Vagina (tissue), 2 donors: ENCODE measurements at regions not wholly inside any gene's neighbourhood (a gene's known extent, or its start where the extent isn't known, plus 50 kb on each side); places are given as distances from the start of the nearest gene placed in this dataset.

ENCODE experiments used
- POLR2A ChIP-seq, 2 donors: fragments of 450-650 bp; IDR thresholded peaks; one replicate each; pipeline ENCODE4 v1.6.1; 2017; ENCODE audit warnings: antibody characterized with exemption in 2 of 2, mild to moderate bottlenecking in 2 of 2, moderate library complexity in 2 of 2
- POLR2AphosphoS5 ChIP-seq, 2 donors: sonication (generic); formaldehyde crosslinking; IDR thresholded peaks; one replicate each; pipeline ENCODE4 v1.9.0; 2017; ENCODE audit warnings: antibody characterized with exemption in 2 of 2, mild to moderate bottlenecking in 2 of 2, low read depth in 1 of 2; ENCODE audit not compliant: insufficient read depth in 1 of 2
- TF ChIP-seq, protein P1 (sequence below), 3 experiments: fragments of 450-650 bp in 2 of 3; fragments of 200-600 bp in 1 of 3; sonication (generic) in 1 of 3; IDR thresholded peaks; one replicate each; pipeline ENCODE4 v1.5.1; 2017 to 2019; ENCODE audit warnings: antibody characterized with exemption in 3 of 3, mild to moderate bottlenecking in 2 of 3, moderate library complexity in 2 of 3

DNA sequence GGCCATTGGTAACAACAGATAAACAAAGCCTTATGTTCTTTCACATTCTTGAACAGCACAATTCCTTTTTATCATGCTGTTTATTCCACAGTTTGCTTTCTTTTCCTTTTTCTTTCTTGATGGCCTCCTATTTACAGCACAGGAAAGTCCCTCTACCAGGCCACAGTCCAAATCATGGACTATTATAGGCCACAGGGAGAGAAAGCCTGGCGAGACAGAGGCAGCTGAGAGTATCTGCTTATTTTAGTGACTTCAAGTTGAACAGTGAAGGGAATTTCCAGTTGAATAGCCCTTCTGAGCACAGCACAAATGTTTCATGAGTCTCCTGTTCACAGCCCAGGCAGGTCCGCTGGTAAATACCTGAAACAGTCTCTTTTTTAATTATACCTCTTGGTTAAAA, 263.7 kb upstream of the ARID1B start:
- no peak for TF ChIP-seq POLR2A (IDR thresholded peaks at IDR 0.05)
- TF ChIP-seq, protein P1, sequence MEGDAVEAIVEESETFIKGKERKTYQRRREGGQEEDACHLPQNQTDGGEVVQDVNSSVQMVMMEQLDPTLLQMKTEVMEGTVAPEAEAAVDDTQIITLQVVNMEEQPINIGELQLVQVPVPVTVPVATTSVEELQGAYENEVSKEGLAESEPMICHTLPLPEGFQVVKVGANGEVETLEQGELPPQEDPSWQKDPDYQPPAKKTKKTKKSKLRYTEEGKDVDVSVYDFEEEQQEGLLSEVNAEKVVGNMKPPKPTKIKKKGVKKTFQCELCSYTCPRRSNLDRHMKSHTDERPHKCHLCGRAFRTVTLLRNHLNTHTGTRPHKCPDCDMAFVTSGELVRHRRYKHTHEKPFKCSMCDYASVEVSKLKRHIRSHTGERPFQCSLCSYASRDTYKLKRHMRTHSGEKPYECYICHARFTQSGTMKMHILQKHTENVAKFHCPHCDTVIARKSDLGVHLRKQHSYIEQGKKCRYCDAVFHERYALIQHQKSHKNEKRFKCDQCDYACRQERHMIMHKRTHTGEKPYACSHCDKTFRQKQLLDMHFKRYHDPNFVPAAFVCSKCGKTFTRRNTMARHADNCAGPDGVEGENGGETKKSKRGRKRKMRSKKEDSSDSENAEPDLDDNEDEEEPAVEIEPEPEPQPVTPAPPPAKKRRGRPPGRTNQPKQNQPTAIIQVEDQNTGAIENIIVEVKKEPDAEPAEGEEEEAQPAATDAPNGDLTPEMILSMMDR (IDR thresholded peaks at IDR 0.05) = no peak
- no peak for TF ChIP-seq POLR2AphosphoS5 (IDR thresholded peaks at IDR 0.05; ENCODE audit: insufficient read depth in 1 of 2, low read depth in 1 of 2)
